Neural progenitor cell (in vitro differentiated cells): ENCODE measurements at regions not wholly inside any gene's neighbourhood (a gene's known extent, or its start where the extent isn't known, plus 50 kb on each side); places are given as distances from the start of the nearest gene placed in this dataset.

Experiments used
- DNase-seq: peaks from one replicate; pipeline ENCODE4 v3.0.0-alpha.2; 2016; ENCODE audit warnings: low spot score
- H2AFZ ChIP-seq: fragments of 200-600 bp; sonication (generic); replicated peaks from 2 replicates; pipeline ENCODE4 v1.6.1; 2016; ENCODE audit warnings: antibody characterized with exemption
- H3F3A ChIP-seq: fragments of 200-600 bp; sonication (generic); 2 replicates; pipeline ENCODE4 v1.6.1; 2016; ENCODE audit warnings: antibody characterized with exemption, low read depth
- H3K27ac ChIP-seq: fragments of 200-600 bp; sonication (generic); 2 replicates; pipeline ENCODE4 v1.5.1; 2016; ENCODE audit warnings: mild to moderate bottlenecking
- H3K27me3 ChIP-seq: fragments of 200-600 bp; sonication (generic); 2 replicates; pipeline ENCODE4 v1.6.1; 2016; ENCODE audit warnings: mild to moderate bottlenecking, moderate library complexity
- H3K36me3 ChIP-seq: fragments of 200-600 bp; sonication (generic); 2 replicates; pipeline ENCODE4 v1.5.1; 2016
- H3K4me1 ChIP-seq: fragments of 200-600 bp; sonication (generic); 2 replicates; pipeline ENCODE4 v1.6.1; 2016; ENCODE audit warnings: mixed run types
- H3K4me2 ChIP-seq: fragments of 200-600 bp; sonication (generic); 2 replicates; pipeline ENCODE4 v1.6.1; 2016
- H3K4me3 ChIP-seq: fragments of 200-600 bp; sonication (generic); 2 replicates; pipeline ENCODE4 v1.5.1; 2016
- H3K79me2 ChIP-seq: fragments of 200-600 bp; sonication (generic); 2 replicates; pipeline ENCODE4 v1.6.1; 2016; ENCODE audit warnings: low read depth
- H3K9ac ChIP-seq: fragments of 200-600 bp; sonication (generic); 2 replicates; pipeline ENCODE4 v1.6.1; 2016
- H3K9me3 ChIP-seq: fragments of 200-600 bp; sonication (generic); 2 replicates; pipeline ENCODE4 v1.5.1; 2016; ENCODE audit warnings: low read depth
- H4K20me1 ChIP-seq: fragments of 200-600 bp; sonication (generic); 2 replicates; pipeline ENCODE4 v1.6.1; 2016; ENCODE audit warnings: low read depth
- H3K27ac Mint-ChIP-seq: 3 replicates; pipeline ENCODE4 v1.8.0; 2021; ENCODE audit warnings: mixed read lengths
- H3K27me3 Mint-ChIP-seq: 2 replicates; pipeline ENCODE4 v1.8.0; 2022; ENCODE audit warnings: low read depth, mild to moderate bottlenecking, inconsistent platforms, moderate library complexity, mixed read lengths; ENCODE audit not compliant: insufficient read depth
- H3K36me3 Mint-ChIP-seq: 3 replicates; pipeline ENCODE4 v1.8.0; 2021; ENCODE audit warnings: mixed read lengths
- H3K4me1 Mint-ChIP-seq: 3 replicates; pipeline ENCODE4 v1.8.0; 2021; ENCODE audit warnings: mixed read lengths
- H3K4me3 Mint-ChIP-seq: 3 replicates; pipeline ENCODE4 v1.8.0; 2021; ENCODE audit warnings: mild to moderate bottlenecking, moderate library complexity, mixed read lengths
- H3K9me3 Mint-ChIP-seq: 3 replicates; pipeline ENCODE4 v1.8.0; 2020; ENCODE audit warnings: mixed read lengths
- CTCF ChIP-seq: fragments of 200-600 bp; sonication (generic); IDR thresholded peaks from 2 replicates; pipeline ENCODE4 v1.5.1; 2017; ENCODE audit warnings: antibody characterized with exemption, mild to moderate bottlenecking
- EZH2 ChIP-seq: fragments of 200-600 bp; sonication (generic); IDR thresholded peaks from 2 replicates; pipeline ENCODE4 v1.6.1; 2017; ENCODE audit warnings: antibody characterized with exemption, mild to moderate bottlenecking, moderate library complexity
- EZH2phosphoT487 ChIP-seq: fragments of 200-600 bp; sonication (generic); IDR thresholded peaks from 2 replicates; pipeline ENCODE4 v1.6.1; 2017; ENCODE audit warnings: antibody characterized with exemption

GRCh38 chr14:65267856-65268255, 144.7 kb upstream of the FUT8 start:
- Histone ChIP-seq H3K4me1 (no peaks in the 10 kb centered on the region), H3F3A (no peaks in the 10 kb centered on the region), H4K20me1 (no peaks in the 10 kb centered on the region), H3K9ac (no peak overlapping the region), H3K27me3 (peaks cover 3% of the 10 kb centered on the region), H3K4me2 (no peak overlapping the region), H3K4me3 (no peak overlapping the region), H3K36me3 (no peaks in the 10 kb centered on the region), H2AFZ (no peak overlapping the region), H3K9me3 (no peaks in the 10 kb centered on the region), H3K79me2 (no peaks in the 10 kb centered on the region), H3K27ac (no peak overlapping the region)
- no peaks in the 10 kb centered on the region for H3K4me1 Mint-ChIP-seq
- H3K27ac Mint-ChIP-seq = no peak overlapping the region
- H3K9me3 Mint-ChIP-seq = no peaks in the 10 kb centered on the region
- no peak for TF ChIP-seq EZH2phosphoT487
- TF ChIP-seq CTCF = no peak
- TF ChIP-seq EZH2 = no peak
- DNase-seq = no peak
- H3K36me3 Mint-ChIP-seq = no peaks in the 10 kb centered on the region
- H3K27me3 Mint-ChIP-seq = no peaks in the 10 kb centered on the region
- no peak overlapping the region for H3K4me3 Mint-ChIP-seq

- Histone ChIP-seq H3K79me2 (no peaks in the 10 kb centered on the region), H2AFZ (no peak overlapping the region), H3K27ac (no peak overlapping the region), H4K20me1 (no peaks in the 10 kb centered on the region), H3K9ac (no peak overlapping the region), H3K36me3 (no peaks in the 10 kb centered on the region), H3K4me3 (no peak overlapping the region), H3K9me3 (no peaks in the 10 kb centered on the region), H3K27me3 (peaks cover 1% of the 10 kb centered on the region), H3F3A (no peaks in the 10 kb centered on the region), H3K4me1 (no peaks in the 10 kb centered on the region), H3K4me2 (no peak overlapping the region)
- Mint-ChIP-seq H3K4me1 (no peaks in the 10 kb centered on the region), H3K27me3 (no peaks in the 10 kb centered on the region), H3K9me3 (no peaks in the 10 kb centered on the region), H3K4me3 (no peak overlapping the region), H3K36me3 (no peaks in the 10 kb centered on the region), H3K27ac (no peak overlapping the region)
- TF ChIP-seq CTCF = no peak
- no peak for TF ChIP-seq EZH2
- TF ChIP-seq EZH2phosphoT487 = no peak
- DNase-seq = no peak
Measured at GRCh38 chr14:65268594-65268993, 143.9 kb upstream of the FUT8 start.

GRCh38 chr14:65269732-65270131, 142.8 kb upstream of the FUT8 start:
- Histone ChIP-seq H4K20me1 (no peaks in the 10 kb centered on the region), H3K36me3 (no peaks in the 10 kb centered on the region), H3K4me3 (no peak overlapping the region), H3F3A (no peaks in the 10 kb centered on the region), H3K27ac (no peak overlapping the region), H3K4me1 (no peaks in the 10 kb centered on the region), H3K9me3 (no peaks in the 10 kb centered on the region), H2AFZ (no peak overlapping the region), H3K27me3 (no peaks in the 10 kb centered on the region), H3K9ac (no peak overlapping the region), H3K79me2 (no peaks in the 10 kb centered on the region), H3K4me2 (no peak overlapping the region)
- no peak for TF ChIP-seq CTCF
- no peak for TF ChIP-seq EZH2phosphoT487
- no peak for TF ChIP-seq EZH2
- H3K4me1 Mint-ChIP-seq = no peaks in the 10 kb centered on the region
- no peak overlapping the region for H3K4me3 Mint-ChIP-seq
- no peak for DNase-seq
- no peaks in the 10 kb centered on the region for H3K9me3 Mint-ChIP-seq
- no peaks in the 10 kb centered on the region for H3K27me3 Mint-ChIP-seq
- H3K36me3 Mint-ChIP-seq = no peaks in the 10 kb centered on the region
- no peak overlapping the region for H3K27ac Mint-ChIP-seq
